H9 (cell line): ENCODE measurements at regions not wholly inside any gene's neighbourhood (a gene's known extent, or its start where the extent isn't known, plus 50 kb on each side); places are given as distances from the start of the nearest gene placed in this dataset.

Experiments used
- DNase-seq: peaks from one replicate; pipeline ENCODE4 v3.0.0-alpha.2; 2017
- H2AFZ ChIP-seq: one replicate; pipeline ENCODE4 v1.6.1; 2013; ENCODE audit warnings: mild to moderate bottlenecking, low read length, control low read depth, moderate library complexity
- H2AK5ac ChIP-seq: 2 replicates; pipeline ENCODE4 v1.6.1; 2013; ENCODE audit warnings: low read length, control low read depth, mixed read lengths; ENCODE audit not compliant: insufficient read length
- H2BK120ac ChIP-seq: one replicate; pipeline ENCODE4 v1.6.1; 2013; ENCODE audit warnings: low read depth, mild to moderate bottlenecking, low read length, control low read depth, inconsistent platforms; ENCODE audit not compliant: poor library complexity, severe bottlenecking
- H2BK12ac ChIP-seq: 2 replicates; pipeline ENCODE4 v1.6.1; 2013; ENCODE audit warnings: low read length, control low read depth, mixed read lengths, low read depth; ENCODE audit not compliant: insufficient read length
- H2BK15ac ChIP-seq: 2 replicates; pipeline ENCODE4 v1.6.1; 2013; ENCODE audit warnings: low read depth, low read length, control low read depth
- H2BK20ac ChIP-seq: one replicate; pipeline ENCODE4 v1.6.1; 2013; ENCODE audit warnings: low read depth, mild to moderate bottlenecking, low read length, control low read depth, inconsistent platforms; ENCODE audit not compliant: poor library complexity, severe bottlenecking
- H2BK5ac ChIP-seq: 2 replicates; pipeline ENCODE4 v1.6.1; 2013; ENCODE audit warnings: low read length, control low read depth, mixed read lengths; ENCODE audit not compliant: insufficient read length
- H3K14ac ChIP-seq: 2 replicates; pipeline ENCODE4 v1.6.1; 2013; ENCODE audit warnings: low read length, control low read depth; ENCODE audit not compliant: insufficient read depth
- H3K18ac ChIP-seq: 2 replicates; pipeline ENCODE4 v1.6.1; 2013; ENCODE audit warnings: low read depth, mild to moderate bottlenecking, mixed read lengths, low read length, control low read depth; ENCODE audit not compliant: insufficient read length
- H3K23ac ChIP-seq: 2 replicates; pipeline ENCODE4 v1.6.1; 2013; ENCODE audit warnings: low read length, control low read depth, mixed read lengths, low read depth; ENCODE audit not compliant: insufficient read length
- H3K23me2 ChIP-seq: 2 replicates; pipeline ENCODE4 v1.6.1; 2013; ENCODE audit warnings: low read depth, mild to moderate bottlenecking, mixed read lengths, low read length, control low read depth; ENCODE audit not compliant: insufficient read length, poor library complexity, severe bottlenecking
- H3K27ac ChIP-seq: 2 replicates; pipeline ENCODE4 v1.5.1; 2013; ENCODE audit warnings: low read length, control low read depth, mixed read lengths, low read depth; ENCODE audit not compliant: insufficient read length
- H3K27me3 ChIP-seq: 2 replicates; pipeline ENCODE4 v1.6.1; 2013; ENCODE audit warnings: low read length, control low read depth, inconsistent platforms; ENCODE audit not compliant: insufficient read depth
- H3K4ac ChIP-seq: 2 replicates; pipeline ENCODE4 v1.6.1; 2013; ENCODE audit warnings: low read depth, mild to moderate bottlenecking, control low read depth, inconsistent platforms, low read length, moderate library complexity
- H3K4me1 ChIP-seq: 2 replicates; pipeline ENCODE4 v1.6.1; 2013; ENCODE audit warnings: low read length, control low read depth, inconsistent platforms; ENCODE audit not compliant: insufficient read depth
- H3K4me2 ChIP-seq: 2 replicates; pipeline ENCODE4 v1.6.1; 2013; ENCODE audit warnings: low read length, control low read depth, mixed read lengths; ENCODE audit not compliant: insufficient read length, insufficient read depth
- H3K56ac ChIP-seq: 2 replicates; pipeline ENCODE4 v1.6.1; 2013; ENCODE audit warnings: low read depth, mild to moderate bottlenecking, mixed read lengths, low read length, control low read depth; ENCODE audit not compliant: insufficient read length
- H3K79me1 ChIP-seq: 2 replicates; pipeline ENCODE4 v1.6.1; 2013; ENCODE audit warnings: low read depth, mild to moderate bottlenecking, moderate library complexity, low read length, control low read depth, inconsistent platforms; ENCODE audit not compliant: insufficient read depth, poor library complexity, severe bottlenecking
- H3K79me2 ChIP-seq: 2 replicates; pipeline ENCODE4 v1.6.1; 2013; ENCODE audit warnings: low read length, control low read depth, inconsistent platforms; ENCODE audit not compliant: insufficient read depth
- H3K9ac ChIP-seq: 2 replicates; pipeline ENCODE4 v1.6.1; 2013; ENCODE audit warnings: low read length, control low read depth, mixed read lengths; ENCODE audit not compliant: insufficient read length; ENCODE audit errors: extremely low read depth
- H3K9me3 ChIP-seq: one replicate; pipeline ENCODE4 v1.6.1; 2013; ENCODE audit warnings: low read depth, low read length, inconsistent platforms; ENCODE audit not compliant: control insufficient read depth
- H3T11ph ChIP-seq: one replicate; pipeline ENCODE4 v1.6.1; 2013; ENCODE audit warnings: mild to moderate bottlenecking, low read length, control low read depth, inconsistent platforms
- H4K20me1 ChIP-seq: one replicate; pipeline ENCODE4 v1.6.1; 2013; ENCODE audit not compliant: control insufficient read depth, insufficient read length, insufficient read depth
- H4K5ac ChIP-seq: 2 replicates; pipeline ENCODE4 v1.6.1; 2013; ENCODE audit warnings: low read depth, mild to moderate bottlenecking, mixed read lengths, low read length, control low read depth; ENCODE audit not compliant: insufficient read length
- H4K8ac ChIP-seq: replicated peaks from 2 replicates; pipeline ENCODE4 v1.6.1; 2013; ENCODE audit warnings: low read length, control low read depth, mixed read lengths, low read depth; ENCODE audit not compliant: insufficient read length
- H4K91ac ChIP-seq: 2 replicates; pipeline ENCODE4 v1.6.1; 2013; ENCODE audit warnings: low read depth, mild to moderate bottlenecking, moderate library complexity, mixed read lengths, low read length, control low read depth; ENCODE audit not compliant: insufficient read length
- H3K27ac Mint-ChIP-seq, 3 experiments: 2 replicates in 2 of 3; 3 replicates in 1 of 3; pipeline ENCODE4 v1.8.0; 2020 to 2021; ENCODE audit warnings: mixed read lengths in 3 of 3, mild to moderate bottlenecking in 1 of 3, moderate library complexity in 1 of 3
- H3K27me3 Mint-ChIP-seq: 2 replicates; pipeline ENCODE4 v1.8.0; 2021; ENCODE audit warnings: low read depth, mild to moderate bottlenecking, moderate library complexity, mixed read lengths
- H3K36me3 Mint-ChIP-seq, 3 experiments: 2 replicates in 2 of 3; 3 replicates in 1 of 3; pipeline ENCODE4 v1.8.0; 2020 to 2021; ENCODE audit warnings: low read depth in 3 of 3, mixed read lengths in 3 of 3; ENCODE audit not compliant: insufficient read depth in 1 of 3
- H3K4me1 Mint-ChIP-seq, 2 experiments: 2 replicates each; pipeline ENCODE4 v1.8.0; 2020; ENCODE audit warnings: mixed read lengths in 2 of 2
- H3K4me3 Mint-ChIP-seq, 2 experiments: 2 replicates in 1 of 2; 3 replicates in 1 of 2; pipeline ENCODE4 v1.8.0; 2020 to 2021; ENCODE audit warnings: mild to moderate bottlenecking in 2 of 2, mixed read lengths in 2 of 2, moderate library complexity in 1 of 2
- H3K9me3 Mint-ChIP-seq, 2 experiments: 2 replicates in 1 of 2; 3 replicates in 1 of 2; pipeline ENCODE4 v1.8.0; 2020; ENCODE audit warnings: mild to moderate bottlenecking in 2 of 2, mixed read lengths in 2 of 2, moderate library complexity in 1 of 2
- CTCF ChIP-seq: fragments of 200-600 bp; sonication (generic); conservative IDR thresholded peaks from 3 replicates; pipeline ENCODE4 v1.8.0; 2021; ENCODE audit warnings: antibody characterized with exemption, mild to moderate bottlenecking
- WGBS: extraction: QIAGEN DNeasy Blood & Tissue Kit; methylation state at CpG from one replicate; pipeline ENCODE4 v1.1.7; 2013; ENCODE audit warnings: missing lambda C conversion rate, low lambda C conversion rate, mixed read lengths; ENCODE audit not compliant: insufficient read length; ENCODE audit errors: extremely low coverage; 5-methylcytosine and 5-hydroxymethylcytosine counted together

DNA sequence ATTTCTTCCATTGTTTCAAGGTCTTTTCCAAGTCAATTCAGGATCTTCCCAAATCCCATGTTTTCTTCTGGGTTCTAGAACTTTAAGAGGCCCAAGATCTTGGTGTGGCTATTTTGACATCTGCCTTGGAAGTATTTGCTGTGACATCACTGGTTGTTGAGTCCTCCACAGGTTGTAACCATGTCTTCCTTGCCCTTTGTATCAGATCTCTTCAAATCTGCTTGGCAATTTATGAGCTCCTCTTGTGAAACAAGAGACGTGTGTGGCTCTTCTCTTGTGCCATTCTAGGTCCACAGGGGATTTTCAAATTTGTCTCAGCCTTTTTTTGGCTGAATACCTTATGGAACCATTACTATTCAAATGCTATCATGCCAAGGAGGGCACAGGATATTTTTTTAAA lies 60.3 kb upstream of the KCNK2 start:
- Histone ChIP-seq H3K9me3 (no peaks in the 10 kb centered on the region), H3K4me2 (no peak overlapping the region), H3K27me3 (no peaks in the 10 kb centered on the region), H2AK5ac (no peak overlapping the region), H3K9ac (no peak overlapping the region), H2BK120ac (no peak overlapping the region), H3K23ac (no peak overlapping the region), H2AFZ (no peak overlapping the region), H4K91ac (no peak overlapping the region), H3K27ac (no peak overlapping the region), H3K4ac (no peak overlapping the region), H4K5ac (no peak overlapping the region), H3K18ac (no peak overlapping the region), H3T11ph (no peak overlapping the region), H2BK20ac (no peak overlapping the region), H3K23me2 (no peaks in the 10 kb centered on the region), H3K56ac (no peak overlapping the region), H4K20me1 (no peaks in the 10 kb centered on the region), H2BK12ac (no peak overlapping the region), H3K14ac (no peak overlapping the region), H4K8ac (no peak overlapping the region), H3K79me2 (no peaks in the 10 kb centered on the region), H3K4me1 (no peaks in the 10 kb centered on the region), H2BK5ac (no peak overlapping the region), H2BK15ac (no peak overlapping the region), H3K79me1 (no peaks in the 10 kb centered on the region)
- Mint-ChIP-seq H3K4me1 (peaks cover 5 to 9% of the 10 kb centered on the region in 2 experiments; a peak in 3 of 4 replicates), H3K9me3 (no peaks in the 10 kb centered on the region; a peak in 1 of 5 replicates), H3K36me3 (no peaks in the 10 kb centered on the region), H3K4me3 (no peak overlapping the region), H3K27ac (no peak overlapping the region), H3K27me3 (no peaks in the 10 kb centered on the region)
- no peak for DNase-seq
- TF ChIP-seq CTCF: no peak
- no CpG with 5 or more reads among the region's 1 CpG for WGBS
